H9 (cell line): ENCODE measurements at regions not wholly inside any gene's neighbourhood (a gene's known extent, or its start where the extent isn't known, plus 50 kb on each side); places are given as distances from the start of the nearest gene placed in this dataset.

Experiments used
- DNase-seq: peaks from one replicate; pipeline ENCODE4 v3.0.0-alpha.2; 2017
- H2AFZ ChIP-seq: one replicate; pipeline ENCODE4 v1.6.1; 2013; ENCODE audit warnings: mild to moderate bottlenecking, low read length, control low read depth, moderate library complexity
- H2AK5ac ChIP-seq: 2 replicates; pipeline ENCODE4 v1.6.1; 2013; ENCODE audit warnings: low read length, control low read depth, mixed read lengths; ENCODE audit not compliant: insufficient read length
- H2BK120ac ChIP-seq: one replicate; pipeline ENCODE4 v1.6.1; 2013; ENCODE audit warnings: low read depth, mild to moderate bottlenecking, low read length, control low read depth, inconsistent platforms; ENCODE audit not compliant: poor library complexity, severe bottlenecking
- H2BK12ac ChIP-seq: 2 replicates; pipeline ENCODE4 v1.6.1; 2013; ENCODE audit warnings: low read length, control low read depth, mixed read lengths, low read depth; ENCODE audit not compliant: insufficient read length
- H2BK15ac ChIP-seq: 2 replicates; pipeline ENCODE4 v1.6.1; 2013; ENCODE audit warnings: low read depth, low read length, control low read depth
- H2BK20ac ChIP-seq: one replicate; pipeline ENCODE4 v1.6.1; 2013; ENCODE audit warnings: low read depth, mild to moderate bottlenecking, low read length, control low read depth, inconsistent platforms; ENCODE audit not compliant: poor library complexity, severe bottlenecking
- H2BK5ac ChIP-seq: 2 replicates; pipeline ENCODE4 v1.6.1; 2013; ENCODE audit warnings: low read length, control low read depth, mixed read lengths; ENCODE audit not compliant: insufficient read length
- H3K14ac ChIP-seq: 2 replicates; pipeline ENCODE4 v1.6.1; 2013; ENCODE audit warnings: low read length, control low read depth; ENCODE audit not compliant: insufficient read depth
- H3K18ac ChIP-seq: 2 replicates; pipeline ENCODE4 v1.6.1; 2013; ENCODE audit warnings: low read depth, mild to moderate bottlenecking, mixed read lengths, low read length, control low read depth; ENCODE audit not compliant: insufficient read length
- H3K23ac ChIP-seq: 2 replicates; pipeline ENCODE4 v1.6.1; 2013; ENCODE audit warnings: low read length, control low read depth, mixed read lengths, low read depth; ENCODE audit not compliant: insufficient read length
- H3K23me2 ChIP-seq: 2 replicates; pipeline ENCODE4 v1.6.1; 2013; ENCODE audit warnings: low read depth, mild to moderate bottlenecking, mixed read lengths, low read length, control low read depth; ENCODE audit not compliant: insufficient read length, poor library complexity, severe bottlenecking
- H3K27ac ChIP-seq: 2 replicates; pipeline ENCODE4 v1.5.1; 2013; ENCODE audit warnings: low read length, control low read depth, mixed read lengths, low read depth; ENCODE audit not compliant: insufficient read length
- H3K27me3 ChIP-seq: 2 replicates; pipeline ENCODE4 v1.6.1; 2013; ENCODE audit warnings: low read length, control low read depth, inconsistent platforms; ENCODE audit not compliant: insufficient read depth
- H3K4ac ChIP-seq: 2 replicates; pipeline ENCODE4 v1.6.1; 2013; ENCODE audit warnings: low read depth, mild to moderate bottlenecking, control low read depth, inconsistent platforms, low read length, moderate library complexity
- H3K4me1 ChIP-seq: 2 replicates; pipeline ENCODE4 v1.6.1; 2013; ENCODE audit warnings: low read length, control low read depth, inconsistent platforms; ENCODE audit not compliant: insufficient read depth
- H3K4me2 ChIP-seq: 2 replicates; pipeline ENCODE4 v1.6.1; 2013; ENCODE audit warnings: low read length, control low read depth, mixed read lengths; ENCODE audit not compliant: insufficient read length, insufficient read depth
- H3K56ac ChIP-seq: 2 replicates; pipeline ENCODE4 v1.6.1; 2013; ENCODE audit warnings: low read depth, mild to moderate bottlenecking, mixed read lengths, low read length, control low read depth; ENCODE audit not compliant: insufficient read length
- H3K79me1 ChIP-seq: 2 replicates; pipeline ENCODE4 v1.6.1; 2013; ENCODE audit warnings: low read depth, mild to moderate bottlenecking, moderate library complexity, low read length, control low read depth, inconsistent platforms; ENCODE audit not compliant: insufficient read depth, poor library complexity, severe bottlenecking
- H3K79me2 ChIP-seq: 2 replicates; pipeline ENCODE4 v1.6.1; 2013; ENCODE audit warnings: low read length, control low read depth, inconsistent platforms; ENCODE audit not compliant: insufficient read depth
- H3K9ac ChIP-seq: 2 replicates; pipeline ENCODE4 v1.6.1; 2013; ENCODE audit warnings: low read length, control low read depth, mixed read lengths; ENCODE audit not compliant: insufficient read length; ENCODE audit errors: extremely low read depth
- H3K9me3 ChIP-seq: one replicate; pipeline ENCODE4 v1.6.1; 2013; ENCODE audit warnings: low read depth, low read length, inconsistent platforms; ENCODE audit not compliant: control insufficient read depth
- H3T11ph ChIP-seq: one replicate; pipeline ENCODE4 v1.6.1; 2013; ENCODE audit warnings: mild to moderate bottlenecking, low read length, control low read depth, inconsistent platforms
- H4K20me1 ChIP-seq: one replicate; pipeline ENCODE4 v1.6.1; 2013; ENCODE audit not compliant: control insufficient read depth, insufficient read length, insufficient read depth
- H4K5ac ChIP-seq: 2 replicates; pipeline ENCODE4 v1.6.1; 2013; ENCODE audit warnings: low read depth, mild to moderate bottlenecking, mixed read lengths, low read length, control low read depth; ENCODE audit not compliant: insufficient read length
- H4K8ac ChIP-seq: replicated peaks from 2 replicates; pipeline ENCODE4 v1.6.1; 2013; ENCODE audit warnings: low read length, control low read depth, mixed read lengths, low read depth; ENCODE audit not compliant: insufficient read length
- H4K91ac ChIP-seq: 2 replicates; pipeline ENCODE4 v1.6.1; 2013; ENCODE audit warnings: low read depth, mild to moderate bottlenecking, moderate library complexity, mixed read lengths, low read length, control low read depth; ENCODE audit not compliant: insufficient read length
- H3K27ac Mint-ChIP-seq, 3 experiments: 2 replicates in 2 of 3; 3 replicates in 1 of 3; pipeline ENCODE4 v1.8.0; 2020 to 2021; ENCODE audit warnings: mixed read lengths in 3 of 3, mild to moderate bottlenecking in 1 of 3, moderate library complexity in 1 of 3
- H3K27me3 Mint-ChIP-seq: 2 replicates; pipeline ENCODE4 v1.8.0; 2021; ENCODE audit warnings: low read depth, mild to moderate bottlenecking, moderate library complexity, mixed read lengths
- H3K36me3 Mint-ChIP-seq, 3 experiments: 2 replicates in 2 of 3; 3 replicates in 1 of 3; pipeline ENCODE4 v1.8.0; 2020 to 2021; ENCODE audit warnings: low read depth in 3 of 3, mixed read lengths in 3 of 3; ENCODE audit not compliant: insufficient read depth in 1 of 3
- H3K4me1 Mint-ChIP-seq, 2 experiments: 2 replicates each; pipeline ENCODE4 v1.8.0; 2020; ENCODE audit warnings: mixed read lengths in 2 of 2
- H3K4me3 Mint-ChIP-seq, 2 experiments: 2 replicates in 1 of 2; 3 replicates in 1 of 2; pipeline ENCODE4 v1.8.0; 2020 to 2021; ENCODE audit warnings: mild to moderate bottlenecking in 2 of 2, mixed read lengths in 2 of 2, moderate library complexity in 1 of 2
- H3K9me3 Mint-ChIP-seq, 2 experiments: 2 replicates in 1 of 2; 3 replicates in 1 of 2; pipeline ENCODE4 v1.8.0; 2020; ENCODE audit warnings: mild to moderate bottlenecking in 2 of 2, mixed read lengths in 2 of 2, moderate library complexity in 1 of 2
- WGBS: extraction: QIAGEN DNeasy Blood & Tissue Kit; methylation state at CpG from one replicate; pipeline ENCODE4 v1.1.7; 2013; ENCODE audit warnings: missing lambda C conversion rate, low lambda C conversion rate, mixed read lengths; ENCODE audit not compliant: insufficient read length; ENCODE audit errors: extremely low coverage; 5-methylcytosine and 5-hydroxymethylcytosine counted together
- TF ChIP-seq, protein P1 (sequence below): fragments of 200-600 bp; sonication (generic); conservative IDR thresholded peaks from 3 replicates; pipeline ENCODE4 v1.8.0; 2021; ENCODE audit warnings: antibody characterized with exemption, mild to moderate bottlenecking

DNA sequence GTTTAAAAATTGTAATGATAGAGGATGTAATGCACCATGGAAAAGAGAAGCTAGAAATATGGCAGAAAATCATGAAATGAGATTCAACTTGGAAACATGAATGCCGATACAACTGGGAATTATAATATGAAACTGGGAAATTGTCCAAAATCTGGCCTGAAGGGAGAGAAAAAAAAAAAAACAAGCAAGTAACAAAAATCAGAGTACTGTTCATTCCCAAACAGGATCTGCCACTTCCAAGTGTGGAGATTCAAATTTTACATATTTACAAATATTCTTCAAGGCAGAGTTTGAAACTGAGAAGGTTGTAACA lies 56.6 kb upstream of the MOCS2 start:
- no peaks in the 10 kb centered on the region for H3K9me3 ChIP-seq
- no peak overlapping the region for H3T11ph ChIP-seq
- H3K9ac ChIP-seq, result no peak overlapping the region
- DNase-seq, result no peak
- no peaks in the 10 kb centered on the region for H4K20me1 ChIP-seq
- H3K14ac ChIP-seq, result no peak overlapping the region
- TF ChIP-seq, protein P1, sequence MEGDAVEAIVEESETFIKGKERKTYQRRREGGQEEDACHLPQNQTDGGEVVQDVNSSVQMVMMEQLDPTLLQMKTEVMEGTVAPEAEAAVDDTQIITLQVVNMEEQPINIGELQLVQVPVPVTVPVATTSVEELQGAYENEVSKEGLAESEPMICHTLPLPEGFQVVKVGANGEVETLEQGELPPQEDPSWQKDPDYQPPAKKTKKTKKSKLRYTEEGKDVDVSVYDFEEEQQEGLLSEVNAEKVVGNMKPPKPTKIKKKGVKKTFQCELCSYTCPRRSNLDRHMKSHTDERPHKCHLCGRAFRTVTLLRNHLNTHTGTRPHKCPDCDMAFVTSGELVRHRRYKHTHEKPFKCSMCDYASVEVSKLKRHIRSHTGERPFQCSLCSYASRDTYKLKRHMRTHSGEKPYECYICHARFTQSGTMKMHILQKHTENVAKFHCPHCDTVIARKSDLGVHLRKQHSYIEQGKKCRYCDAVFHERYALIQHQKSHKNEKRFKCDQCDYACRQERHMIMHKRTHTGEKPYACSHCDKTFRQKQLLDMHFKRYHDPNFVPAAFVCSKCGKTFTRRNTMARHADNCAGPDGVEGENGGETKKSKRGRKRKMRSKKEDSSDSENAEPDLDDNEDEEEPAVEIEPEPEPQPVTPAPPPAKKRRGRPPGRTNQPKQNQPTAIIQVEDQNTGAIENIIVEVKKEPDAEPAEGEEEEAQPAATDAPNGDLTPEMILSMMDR, result no peak
- no peak overlapping the region for H3K23ac ChIP-seq
- whole genome bisulfite sequencing, result no CpG with 5 or more reads among the region's 1 CpG
- H2AK5ac ChIP-seq, result no peak overlapping the region
- Mint-ChIP-seq H3K36me3 (no peaks in the 10 kb centered on the region), H3K27ac (no peak overlapping the region), H3K27me3 (no peaks in the 10 kb centered on the region), H3K4me3 (no peak overlapping the region), H3K4me1 (no peaks in the 10 kb centered on the region), H3K9me3 (no peaks in the 10 kb centered on the region)
- no peak overlapping the region for H3K56ac ChIP-seq
- no peak overlapping the region for H3K4ac ChIP-seq
- no peaks in the 10 kb centered on the region for H3K4me1 ChIP-seq
- no peak overlapping the region for H2BK5ac ChIP-seq
- H4K5ac ChIP-seq, result no peak overlapping the region
- H2BK20ac ChIP-seq, result no peak overlapping the region
- H4K91ac ChIP-seq, result no peak overlapping the region
- no peak overlapping the region for H4K8ac ChIP-seq
- H3K4me2 ChIP-seq, result no peak overlapping the region
- H3K79me2 ChIP-seq, result no peaks in the 10 kb centered on the region
- H3K23me2 ChIP-seq, result no peaks in the 10 kb centered on the region
- no peak overlapping the region for H3K18ac ChIP-seq
- no peak overlapping the region for H2BK15ac ChIP-seq
- H3K79me1 ChIP-seq, result no peaks in the 10 kb centered on the region
- no peak overlapping the region for H2BK120ac ChIP-seq
- no peak overlapping the region for H2BK12ac ChIP-seq
- H2AFZ ChIP-seq, result no peak overlapping the region
- no peak overlapping the region for H3K27ac ChIP-seq
- H3K27me3 ChIP-seq, result no peaks in the 10 kb centered on the region
